GM18858 (cell line): ENCODE measurements at regions not wholly inside any gene's neighbourhood (a gene's known extent, or its start where the extent isn't known, plus 50 kb on each side); places are given as distances from the start of the nearest gene placed in this dataset.
"Not testable (repeated sequence)": the region's sequence is repeated elsewhere in the genome, so short reads cannot be mapped to it uniquely, and the experiment has no call there.

Experiments used
- ATAC-seq: cut with Tn5 transposase; IDR thresholded peaks from one replicate; pipeline ENCODE4 v1.9.1; 2021; ENCODE audit not compliant: unreplicated experiment

DNA sequence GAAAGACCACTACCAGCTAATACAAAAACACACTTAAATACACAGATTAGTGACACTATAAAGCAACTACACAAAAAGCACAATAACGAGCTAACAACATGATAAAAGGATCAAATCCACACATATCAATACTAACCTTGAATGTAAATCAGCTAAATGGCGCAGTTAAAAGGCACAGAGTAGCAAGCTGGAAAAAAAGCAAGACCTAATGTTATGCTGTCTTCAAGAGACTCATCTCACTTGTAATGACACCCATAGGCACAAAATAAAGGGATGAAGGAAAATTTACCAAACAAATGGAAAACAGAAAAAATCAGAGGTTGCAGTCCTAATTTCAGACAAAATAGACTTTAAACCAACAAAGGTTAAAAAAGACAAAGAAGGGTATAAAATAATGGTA, 86.3 kb downstream of the NUS1 start:
- ATAC-seq: no peak

DNA sequence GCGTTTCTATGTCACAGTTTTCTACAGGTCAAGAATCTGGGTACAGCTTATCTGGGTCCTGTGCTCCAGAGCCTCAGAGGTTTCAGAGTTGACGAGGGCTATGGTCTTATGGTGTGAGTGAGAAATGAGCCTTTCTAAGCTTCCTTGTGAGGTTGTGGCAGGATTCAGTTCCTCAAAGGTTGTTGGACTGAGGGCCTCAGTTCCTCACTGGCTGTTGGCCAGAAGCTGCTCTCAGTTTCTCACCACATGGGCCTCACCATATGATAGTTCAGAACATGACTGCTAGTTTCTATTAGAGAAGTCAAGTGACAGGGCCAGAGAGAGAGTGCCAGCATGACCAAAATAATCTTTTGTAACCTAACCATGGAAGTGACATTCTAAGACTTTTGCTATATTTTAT, 96.1 kb downstream of the NUS1 start:
- peak; percentile 93 for ATAC-seq

DNA sequence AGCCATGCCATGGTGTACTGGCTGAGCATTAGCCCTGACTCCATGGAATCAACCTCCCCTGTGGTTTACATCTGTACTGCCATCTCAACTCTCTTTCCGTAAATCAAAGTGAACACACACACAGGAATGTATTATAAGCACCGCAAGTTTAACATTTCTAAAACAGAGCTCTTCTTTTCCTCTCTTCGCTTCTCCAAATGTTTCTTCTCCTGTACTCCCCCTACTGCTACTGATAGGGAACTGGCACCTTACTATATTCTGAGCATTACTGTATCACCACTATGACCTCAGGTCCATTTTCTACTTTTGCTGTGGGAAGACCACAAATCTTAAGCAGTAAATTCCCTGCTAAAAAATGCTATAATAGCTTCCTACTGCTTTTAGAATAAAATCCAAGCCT, 101.2 kb downstream of the NUS1 start:
- no peak for ATAC-seq

DNA sequence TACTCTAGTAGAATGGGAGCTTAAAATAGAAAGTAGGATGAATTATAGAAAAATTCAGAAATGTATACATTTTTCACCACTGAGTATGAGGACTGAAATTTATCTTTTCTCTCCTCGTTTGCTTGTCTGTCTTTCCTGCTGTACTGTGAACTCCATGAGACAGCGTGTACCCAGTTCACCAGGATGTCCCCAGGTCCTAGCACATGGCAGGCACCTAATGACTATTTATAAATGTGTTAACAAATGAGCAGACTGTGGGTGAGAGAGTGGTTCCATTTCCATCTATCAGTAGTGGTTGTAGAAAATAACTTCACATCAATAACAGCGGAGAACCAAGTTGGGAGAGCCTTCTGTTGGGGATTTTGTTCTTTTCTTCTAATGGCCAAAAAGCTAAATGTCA, 106.3 kb downstream of the NUS1 start:
- ATAC-seq: no peak

DNA sequence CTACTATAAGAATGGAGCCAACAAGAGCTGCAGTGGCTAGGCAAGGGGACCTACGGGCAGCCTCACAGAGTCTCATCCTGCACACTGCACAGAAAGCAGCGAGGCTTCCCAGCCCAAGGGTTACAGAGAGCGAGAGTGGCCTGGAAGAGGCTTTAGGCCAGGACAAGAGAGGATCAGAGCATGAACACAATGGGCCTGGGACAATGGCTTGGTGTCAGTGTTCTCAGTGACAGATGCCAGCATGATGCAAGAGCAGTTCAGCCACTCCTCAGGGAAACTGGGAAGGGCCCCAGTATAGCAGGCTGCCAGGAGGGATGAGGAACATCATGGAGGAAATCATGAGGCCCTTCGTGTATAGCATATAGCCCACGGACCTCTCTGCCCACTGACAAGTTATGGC, 108.0 kb downstream of the NUS1 start:
- ATAC-seq: no peak

DNA sequence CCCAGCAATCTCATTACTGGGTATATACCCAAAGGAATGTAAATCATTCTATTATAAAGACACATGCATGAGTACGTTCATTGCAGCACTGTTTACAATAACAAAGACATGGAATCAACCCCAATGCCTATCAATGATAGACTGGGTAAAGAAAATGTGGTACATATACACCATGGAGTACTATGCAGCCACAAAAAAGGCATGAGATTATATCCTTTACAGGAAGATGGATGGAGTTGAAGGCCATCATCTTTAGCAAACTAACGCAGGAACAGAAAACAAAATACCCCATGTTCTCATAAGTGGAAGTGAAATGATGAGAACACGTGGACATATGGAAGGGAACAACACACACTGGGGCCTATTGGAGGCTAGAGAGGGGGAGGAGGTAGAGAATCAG, 115.7 kb downstream of the NUS1 start:
- no peak for ATAC-seq

DNA sequence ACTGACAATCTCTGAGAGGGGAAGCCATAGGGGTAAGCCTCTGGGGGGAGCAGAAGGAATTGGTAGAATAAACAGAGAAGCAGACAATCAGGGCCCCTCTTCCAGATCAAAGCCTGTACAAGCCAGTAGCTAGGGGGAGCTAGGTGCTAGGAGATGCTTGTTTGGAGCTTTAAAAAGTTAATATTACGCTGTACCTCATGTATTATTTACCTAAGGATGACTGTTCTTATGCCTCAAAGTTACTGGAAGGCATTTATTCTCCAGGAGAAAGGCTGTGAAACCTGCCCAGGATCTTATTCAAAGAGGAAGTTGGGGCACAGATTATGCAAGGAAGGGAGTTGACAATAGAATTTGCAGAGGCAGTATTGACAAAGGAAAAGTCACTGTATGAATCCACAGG, 111.8 kb upstream of the SLC35F1 start:
- no peak for ATAC-seq

DNA sequence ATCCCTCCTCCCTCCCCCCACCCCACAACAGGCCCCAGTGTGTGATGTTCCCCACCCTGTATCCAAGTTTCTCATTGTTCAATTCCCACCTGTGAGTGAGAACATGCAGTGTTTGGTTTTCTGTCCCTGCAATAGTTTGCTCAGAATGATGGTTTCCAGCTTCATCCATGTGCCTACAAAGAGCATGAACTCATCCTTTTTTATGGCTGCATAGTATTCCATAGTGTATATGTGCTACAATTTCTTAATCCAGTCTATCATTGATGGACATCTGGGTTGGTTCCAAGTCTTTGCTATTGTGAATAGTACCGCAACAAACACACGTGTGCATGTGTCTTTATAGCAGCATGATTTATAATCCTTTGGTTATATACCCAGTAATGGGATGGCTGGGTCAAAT, 108.2 kb upstream of the SLC35F1 start:
- not testable (repeated sequence) for ATAC-seq

DNA sequence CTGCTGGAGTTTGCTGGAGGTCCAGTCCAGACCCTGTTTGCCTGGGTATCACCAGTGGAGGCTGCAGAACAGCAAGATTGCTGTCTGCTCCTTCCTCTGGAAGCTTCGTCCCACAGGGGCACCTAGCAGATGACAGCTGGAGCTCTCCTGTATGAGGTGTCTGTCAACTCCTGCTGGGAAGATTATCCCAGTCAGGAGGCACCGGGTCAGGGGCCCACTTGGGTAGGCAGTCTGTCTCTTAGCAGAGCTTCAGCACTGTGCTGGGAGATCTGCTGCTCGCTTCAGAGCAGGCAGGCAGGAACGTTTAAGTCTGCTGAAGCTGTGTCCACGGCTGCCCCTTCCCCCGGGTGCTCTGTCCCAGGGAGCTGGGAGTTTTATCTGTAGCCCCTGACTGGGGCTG, 96.8 kb upstream of the SLC35F1 start:
- ATAC-seq: no peak

DNA sequence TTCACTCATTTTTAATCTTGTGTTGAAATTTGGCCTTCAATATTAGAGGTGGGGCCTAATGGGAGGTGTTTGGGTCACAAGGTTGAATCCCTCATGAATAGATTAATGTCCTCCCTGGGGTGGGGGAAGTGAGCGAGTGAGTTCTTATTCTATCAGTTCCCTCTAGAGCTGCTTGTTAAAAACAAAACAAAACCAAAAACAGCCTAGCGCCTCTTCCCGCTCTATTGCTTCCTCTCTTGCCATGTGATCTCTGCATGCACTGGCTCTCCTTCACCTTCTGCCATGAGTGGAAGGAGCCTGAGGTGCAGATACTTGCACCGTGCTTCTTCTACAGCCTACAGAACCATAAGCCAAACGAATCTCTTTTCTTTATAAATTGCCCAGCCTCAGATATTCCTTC, 89.6 kb upstream of the SLC35F1 start:
- no peak for ATAC-seq

DNA sequence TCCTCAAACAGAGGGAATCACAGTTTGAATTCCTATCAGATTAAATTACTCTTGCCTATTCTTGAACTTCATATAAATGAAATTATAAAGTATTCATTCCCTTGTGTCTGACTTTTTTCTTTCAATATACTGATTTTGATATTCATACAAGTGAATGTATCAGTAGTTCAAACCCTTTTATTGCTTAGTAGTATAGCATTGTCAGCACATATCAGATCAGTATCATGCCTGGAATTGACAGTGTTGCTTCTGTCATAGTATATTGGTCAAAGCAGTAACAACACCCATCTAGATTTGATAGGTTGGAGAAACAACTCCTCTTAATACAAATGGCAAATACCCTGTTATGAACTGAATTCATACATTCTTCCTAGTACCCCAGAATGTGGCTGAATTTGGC, 89.1 kb upstream of the SLC35F1 start:
- no peak for ATAC-seq

DNA sequence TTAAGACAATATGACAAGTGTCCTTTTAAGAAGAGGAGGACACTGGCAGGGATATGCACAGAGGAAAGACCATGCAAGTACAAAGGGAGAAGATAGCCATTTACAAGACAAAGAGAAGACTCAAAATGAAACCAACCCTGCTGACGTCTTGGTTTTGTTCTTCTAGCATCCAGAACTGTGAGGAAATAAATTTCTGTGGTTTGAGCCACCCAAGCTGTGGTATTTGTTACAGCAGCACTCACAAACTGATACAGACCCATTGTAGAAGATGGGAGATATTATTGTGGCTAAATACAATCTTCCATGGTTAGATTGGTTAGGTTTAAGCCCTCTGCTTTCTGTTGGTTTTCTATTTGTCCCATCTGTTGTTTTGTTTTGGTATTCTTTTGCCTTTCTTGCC, 88.6 kb upstream of the SLC35F1 start:
- no peak for ATAC-seq

DNA sequence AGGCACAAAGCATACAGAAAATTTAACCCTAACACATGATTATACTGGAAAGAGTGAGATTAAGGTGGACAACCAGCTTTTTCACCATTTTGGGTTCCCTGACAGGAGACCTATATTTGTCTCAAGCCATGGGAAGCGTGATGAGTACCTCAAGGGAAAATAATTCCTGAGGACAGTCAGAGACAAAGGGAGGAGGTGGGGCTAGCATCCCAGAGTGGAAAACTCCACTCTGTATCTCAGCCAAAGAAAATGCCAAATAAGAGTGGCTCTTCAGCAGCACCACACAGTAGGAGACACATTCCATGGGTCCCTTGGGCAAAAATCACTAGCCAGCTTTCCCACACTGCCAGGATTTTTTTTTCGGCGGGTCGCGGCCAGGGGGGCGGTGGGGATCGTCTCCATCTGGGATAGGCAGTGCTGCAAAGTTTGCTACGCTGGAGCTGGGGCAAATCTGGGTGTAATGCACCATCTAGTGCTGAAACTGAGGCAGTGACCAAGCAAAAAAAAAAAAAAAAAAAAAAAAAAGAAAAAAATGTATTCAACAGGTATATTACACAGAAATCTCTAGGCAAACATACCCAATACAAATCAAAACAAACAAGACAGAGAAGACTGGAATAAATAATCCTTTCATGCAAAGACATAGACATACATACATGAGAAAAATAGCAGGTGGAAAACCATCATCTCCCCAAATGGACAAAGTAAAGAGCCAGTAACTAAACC, 77.3 kb upstream of the SLC35F1 start:
- ATAC-seq: peak; percentile 42

DNA sequence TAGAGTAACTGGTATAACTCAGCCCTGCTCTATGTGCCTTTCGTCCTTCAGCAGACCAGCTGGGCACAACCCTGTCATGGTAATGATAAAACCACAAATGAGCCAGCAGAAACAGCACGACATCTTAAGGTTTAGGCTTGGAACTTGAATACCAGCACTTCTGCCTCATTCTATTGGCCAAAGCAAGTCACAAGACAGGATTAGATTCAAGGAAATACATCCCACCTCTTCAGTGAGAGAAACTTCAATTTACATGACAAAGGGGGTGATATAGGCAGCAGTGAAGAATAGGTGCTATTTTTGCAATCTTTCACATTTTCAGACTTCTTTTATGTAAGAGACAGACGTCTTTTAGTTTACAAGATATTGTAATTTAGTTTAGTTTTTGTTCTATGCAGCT, 69.8 kb upstream of the SLC35F1 start:
- no peak for ATAC-seq

DNA sequence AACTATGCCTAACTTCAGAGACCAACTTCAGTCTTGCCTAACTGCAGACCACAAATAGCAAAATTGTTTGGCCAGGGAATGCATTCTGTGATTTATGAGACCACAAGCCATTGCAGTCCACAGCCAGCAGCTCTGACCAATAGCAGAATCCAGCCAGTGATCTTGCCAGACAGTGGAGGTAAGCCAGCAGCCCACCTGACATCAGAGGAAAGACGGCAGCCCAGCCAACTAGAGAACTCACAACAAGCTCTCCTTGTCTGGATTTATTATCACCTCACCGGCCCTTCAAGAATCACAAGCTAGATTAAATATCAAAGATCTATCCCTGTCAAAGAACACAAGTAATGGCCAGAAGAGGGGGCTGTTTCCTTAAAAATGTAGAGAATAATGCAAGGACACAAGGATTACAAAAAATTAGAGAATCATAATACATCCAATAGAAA, 66.5 kb upstream of the SLC35F1 start:
- no peak for ATAC-seq

DNA sequence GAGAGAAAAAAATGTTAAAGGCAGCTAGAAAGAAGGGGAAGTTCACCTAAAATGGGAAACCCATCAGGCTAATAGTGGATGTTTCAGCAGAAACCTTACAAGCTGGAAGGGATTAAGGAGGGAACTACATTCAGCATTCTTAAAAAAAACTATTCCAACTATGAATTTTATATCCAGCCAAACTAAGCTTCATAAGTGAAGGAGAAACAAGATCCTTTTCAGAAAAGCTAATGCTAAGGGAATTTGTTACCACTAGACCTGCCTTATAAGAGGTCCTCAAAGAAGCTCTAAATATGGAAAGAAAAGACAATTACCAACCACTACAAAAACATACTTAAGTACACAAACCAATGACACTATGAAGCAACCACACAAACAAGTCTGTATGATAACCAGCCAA, 59.2 kb upstream of the SLC35F1 start:
- ATAC-seq: no peak

DNA sequence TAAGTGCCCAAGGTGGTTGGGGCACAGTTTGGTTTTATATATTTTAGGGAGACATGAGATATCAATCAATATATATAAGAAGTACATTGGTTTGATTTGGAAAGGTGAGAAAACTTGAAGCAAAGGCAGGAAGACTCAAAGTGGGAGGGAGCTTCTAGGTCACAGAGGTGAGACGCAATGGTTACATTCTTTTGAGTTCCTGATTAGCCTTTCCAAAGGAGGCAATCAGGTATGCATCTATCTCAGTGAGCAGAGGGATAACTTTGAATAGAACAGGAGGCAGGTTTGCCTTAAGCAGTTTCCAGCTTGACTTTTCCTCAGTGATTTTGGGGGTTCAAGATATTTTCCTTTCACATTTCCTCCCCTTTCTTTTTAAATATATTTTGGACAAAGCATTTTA, 58.0 kb upstream of the SLC35F1 start:
- ATAC-seq: no peak
